HCT116 (cell line): ENCODE measurements at regions not wholly inside any gene's neighbourhood (a gene's known extent, or its start where the extent isn't known, plus 50 kb on each side); places are given as distances from the start of the nearest gene placed in this dataset.

Experiments
- CEBPB ChIP-seq: IDR thresholded peaks from 2 replicates; pipeline ENCODE4 v1.6.1; 2012; ENCODE audit warnings: low read depth
- EZH2 ChIP-seq: fragments of 200-600 bp; sonication (generic); IDR thresholded peaks from 2 replicates; pipeline ENCODE4 v1.6.1; 2017; ENCODE audit warnings: antibody characterized with exemption, mixed run types
- FOSL1 ChIP-seq: IDR thresholded peaks from 2 replicates; pipeline ENCODE4 v1.6.1; 2012; ENCODE audit warnings: low read depth
- POLR2A ChIP-seq: IDR thresholded peaks from 2 replicates; pipeline ENCODE4 v1.7.0; 2011; ENCODE audit warnings: borderline replicate concordance; ENCODE audit not compliant: insufficient read depth, insufficient read length; ENCODE audit errors: extremely low read depth
- POLR2AphosphoS5 ChIP-seq: IDR thresholded peaks from 2 replicates; pipeline ENCODE4 v1.6.1; 2011; ENCODE audit warnings: mild to moderate bottlenecking, low read depth, low read length, moderate library complexity
- RAD21 ChIP-seq: IDR thresholded peaks from 2 replicates; pipeline ENCODE4 v1.6.1; 2012; ENCODE audit warnings: low read depth, mild to moderate bottlenecking
- REST ChIP-seq: IDR thresholded peaks from 2 replicates; pipeline ENCODE4 v1.6.1; 2012; ENCODE audit warnings: low read depth
- SRF ChIP-seq: IDR thresholded peaks from 2 replicates; pipeline ENCODE4 v1.6.1; 2012; ENCODE audit warnings: low read depth
- TCF7L2 ChIP-seq: IDR thresholded peaks from 2 replicates; pipeline ENCODE4 v1.7.0; 2011; ENCODE audit warnings: borderline replicate concordance, inconsistent platforms; ENCODE audit not compliant: insufficient read depth, insufficient read length; ENCODE audit errors: extremely low read depth
- YY1 ChIP-seq: IDR thresholded peaks from 2 replicates; pipeline ENCODE4 v1.6.1; 2011; ENCODE audit warnings: low read length, low read depth, moderate library complexity, mild to moderate bottlenecking; ENCODE audit not compliant: insufficient replicate concordance; ENCODE audit errors: extremely low read depth
- TF ChIP-seq, protein P1 (sequence below), 3 experiments: fragments of 200-600 bp in 1 of 3; sonication (generic) in 1 of 3; IDR thresholded peaks in 2 of 3; conservative IDR thresholded peaks in 1 of 3; 2 replicates each; pipeline ENCODE4 v1.5.1; 2012 to 2017; ENCODE audit warnings: low read depth in 2 of 3, low read length in 2 of 3, antibody characterized with exemption in 1 of 3, borderline replicate concordance in 1 of 3, control low read depth in 1 of 3, mild to moderate bottlenecking in 1 of 3, mixed read lengths in 1 of 3, mixed run types in 1 of 3, moderate library complexity in 1 of 3; ENCODE audit not compliant: insufficient read depth in 1 of 3
- TF ChIP-seq, protein P2 (sequence below): IDR thresholded peaks from 2 replicates; pipeline ENCODE4 v1.6.1; 2012

GRCh38 chr13:54078271-54078870, 1049.8 kb downstream of the OLFM4 start:
- TF ChIP-seq, protein P1, sequence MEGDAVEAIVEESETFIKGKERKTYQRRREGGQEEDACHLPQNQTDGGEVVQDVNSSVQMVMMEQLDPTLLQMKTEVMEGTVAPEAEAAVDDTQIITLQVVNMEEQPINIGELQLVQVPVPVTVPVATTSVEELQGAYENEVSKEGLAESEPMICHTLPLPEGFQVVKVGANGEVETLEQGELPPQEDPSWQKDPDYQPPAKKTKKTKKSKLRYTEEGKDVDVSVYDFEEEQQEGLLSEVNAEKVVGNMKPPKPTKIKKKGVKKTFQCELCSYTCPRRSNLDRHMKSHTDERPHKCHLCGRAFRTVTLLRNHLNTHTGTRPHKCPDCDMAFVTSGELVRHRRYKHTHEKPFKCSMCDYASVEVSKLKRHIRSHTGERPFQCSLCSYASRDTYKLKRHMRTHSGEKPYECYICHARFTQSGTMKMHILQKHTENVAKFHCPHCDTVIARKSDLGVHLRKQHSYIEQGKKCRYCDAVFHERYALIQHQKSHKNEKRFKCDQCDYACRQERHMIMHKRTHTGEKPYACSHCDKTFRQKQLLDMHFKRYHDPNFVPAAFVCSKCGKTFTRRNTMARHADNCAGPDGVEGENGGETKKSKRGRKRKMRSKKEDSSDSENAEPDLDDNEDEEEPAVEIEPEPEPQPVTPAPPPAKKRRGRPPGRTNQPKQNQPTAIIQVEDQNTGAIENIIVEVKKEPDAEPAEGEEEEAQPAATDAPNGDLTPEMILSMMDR (IDR thresholded peaks at IDR 0.05 in 2 of 3, conservative IDR thresholded peaks at IDR 0.05 in 1 of 3; ENCODE audit: borderline replicate concordance in 1 of 3, insufficient read depth in 1 of 3, low read depth in 2 of 3, low read length in 2 of 3) = no peak
- TF ChIP-seq POLR2A (no peak), FOSL1 (no peak), CEBPB (no peak), POLR2AphosphoS5 (no peak), RAD21 (no peak), YY1 (no peak), TCF7L2 (no peak), EZH2 (no peak), REST (no peak), SRF (no peak)
- TF ChIP-seq, protein P2, sequence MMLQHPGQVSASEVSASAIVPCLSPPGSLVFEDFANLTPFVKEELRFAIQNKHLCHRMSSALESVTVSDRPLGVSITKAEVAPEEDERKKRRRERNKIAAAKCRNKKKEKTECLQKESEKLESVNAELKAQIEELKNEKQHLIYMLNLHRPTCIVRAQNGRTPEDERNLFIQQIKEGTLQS = no peak
